ENCODE measurements at regions not wholly inside any gene's neighbourhood (a gene's known extent, or its start where the extent isn't known, plus 50 kb on each side); places are given as distances from the start of the nearest gene placed in this dataset.
"Not testable (repeated sequence)": the region's sequence is repeated elsewhere in the genome, so short reads cannot be mapped to it uniquely, and the experiment has no call there.

DNA sequence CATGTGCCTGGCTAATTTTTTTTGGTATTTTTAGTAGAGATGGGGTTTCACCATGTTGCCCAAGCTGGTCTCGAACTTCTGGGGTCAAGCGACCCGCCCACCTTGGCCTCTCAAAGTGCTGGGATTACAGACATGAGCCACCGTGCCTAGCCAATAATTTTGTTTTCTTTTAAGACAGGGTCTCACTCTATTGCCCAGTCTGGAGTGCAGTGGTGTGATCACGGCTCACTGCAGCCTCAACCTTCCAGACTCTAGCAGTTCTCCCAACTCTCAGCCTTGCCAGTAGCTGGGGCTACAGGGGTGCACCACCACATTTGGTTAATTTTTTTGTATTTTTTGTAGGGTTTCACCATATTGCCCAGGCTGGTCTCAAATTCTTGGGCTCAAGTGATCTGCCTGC is 183.4 kb downstream of the CEP135 start:
- TF ChIP-seq, protein P1, sequence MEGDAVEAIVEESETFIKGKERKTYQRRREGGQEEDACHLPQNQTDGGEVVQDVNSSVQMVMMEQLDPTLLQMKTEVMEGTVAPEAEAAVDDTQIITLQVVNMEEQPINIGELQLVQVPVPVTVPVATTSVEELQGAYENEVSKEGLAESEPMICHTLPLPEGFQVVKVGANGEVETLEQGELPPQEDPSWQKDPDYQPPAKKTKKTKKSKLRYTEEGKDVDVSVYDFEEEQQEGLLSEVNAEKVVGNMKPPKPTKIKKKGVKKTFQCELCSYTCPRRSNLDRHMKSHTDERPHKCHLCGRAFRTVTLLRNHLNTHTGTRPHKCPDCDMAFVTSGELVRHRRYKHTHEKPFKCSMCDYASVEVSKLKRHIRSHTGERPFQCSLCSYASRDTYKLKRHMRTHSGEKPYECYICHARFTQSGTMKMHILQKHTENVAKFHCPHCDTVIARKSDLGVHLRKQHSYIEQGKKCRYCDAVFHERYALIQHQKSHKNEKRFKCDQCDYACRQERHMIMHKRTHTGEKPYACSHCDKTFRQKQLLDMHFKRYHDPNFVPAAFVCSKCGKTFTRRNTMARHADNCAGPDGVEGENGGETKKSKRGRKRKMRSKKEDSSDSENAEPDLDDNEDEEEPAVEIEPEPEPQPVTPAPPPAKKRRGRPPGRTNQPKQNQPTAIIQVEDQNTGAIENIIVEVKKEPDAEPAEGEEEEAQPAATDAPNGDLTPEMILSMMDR (conservative IDR thresholded peaks at IDR 0.05): not testable (repeated sequence)
- not testable (repeated sequence) for TF ChIP-seq EZH2 (IDR thresholded peaks at IDR 0.05; ENCODE audit: low read depth)
